Keratinocyte (primary cell): ENCODE measurements at regions not wholly inside any gene's neighbourhood (a gene's known extent, or its start where the extent isn't known, plus 50 kb on each side); places are given as distances from the start of the nearest gene placed in this dataset.

Source experiments
- DNase-seq: peaks from one replicate; pipeline ENCODE4 v3.0.0-alpha.2; 2011; ENCODE audit warnings: low read depth, missing footprints, low spot score
- FAIRE-seq: peaks from 2 replicates; lab custom pipeline; 2011; peaks lifted over from hg19 to GRCh38; lab: Jason Lieb, UNC
- H2AFZ ChIP-seq: 2 replicates; pipeline ENCODE4 v1.6.0; 2012; ENCODE audit warnings: low read length, control low read depth, inconsistent platforms; ENCODE audit not compliant: control insufficient read depth
- H3K27ac ChIP-seq: 2 replicates; pipeline ENCODE4 v1.5.1; 2011; ENCODE audit warnings: low read length; ENCODE audit not compliant: control insufficient read depth, insufficient read depth
- H3K27me3 ChIP-seq: 3 replicates; pipeline ENCODE4 v1.6.0; 2011; ENCODE audit warnings: low read length; ENCODE audit not compliant: control insufficient read depth, insufficient read depth; ENCODE audit errors: extremely low read depth
- H3K36me3 ChIP-seq, 2 experiments: 2 replicates in 1 of 2; 3 replicates in 1 of 2; pipeline ENCODE4 v1.5.1; 2011; ENCODE audit warnings: low read length in 2 of 2, mild to moderate bottlenecking in 1 of 2; ENCODE audit not compliant: control insufficient read depth in 2 of 2, insufficient read depth in 2 of 2; ENCODE audit errors: extremely low read depth in 1 of 2
- H3K4me1 ChIP-seq: 3 replicates; pipeline ENCODE4 v1.5.1; 2011; ENCODE audit warnings: low read length; ENCODE audit not compliant: control insufficient read depth, insufficient read depth; ENCODE audit errors: extremely low read depth
- H3K4me2 ChIP-seq: 3 replicates; pipeline ENCODE4 v1.6.0; 2011; ENCODE audit warnings: low read depth, low read length; ENCODE audit not compliant: control insufficient read depth, insufficient read depth; ENCODE audit errors: extremely low read depth
- H3K4me3 ChIP-seq, 3 experiments: fragments of 200-600 bp in 1 of 3; sonication (generic) in 1 of 3; 2 replicates in 2 of 3; 3 replicates in 1 of 3; pipeline ENCODE4 v1.5.1; 2011 to 2016; ENCODE audit warnings: low read length in 3 of 3, mild to moderate bottlenecking in 3 of 3, control low read depth in 2 of 3, inconsistent platforms in 1 of 3, low read depth in 1 of 3, mixed read lengths in 1 of 3, mixed run types in 1 of 3, moderate library complexity in 1 of 3; ENCODE audit not compliant: control insufficient read depth in 2 of 3, insufficient read depth in 2 of 3; ENCODE audit errors: extremely low read depth in 1 of 3
- H3K79me2 ChIP-seq: 2 replicates; pipeline ENCODE4 v1.6.0; 2012; ENCODE audit warnings: low read length; ENCODE audit not compliant: control insufficient read depth, insufficient read depth
- H3K9ac ChIP-seq: 3 replicates; pipeline ENCODE4 v1.6.0; 2011; ENCODE audit warnings: low read length; ENCODE audit not compliant: control insufficient read depth, insufficient read depth; ENCODE audit errors: extremely low read depth
- H3K9me1 ChIP-seq: 3 replicates; pipeline ENCODE4 v1.6.0; 2011; ENCODE audit warnings: low read length; ENCODE audit not compliant: control insufficient read depth, insufficient read depth; ENCODE audit errors: extremely low read depth
- H3K9me3 ChIP-seq: 2 replicates; pipeline ENCODE4 v1.5.1; 2012; ENCODE audit warnings: low read depth, low read length; ENCODE audit not compliant: control insufficient read depth
- H4K20me1 ChIP-seq: 3 replicates; pipeline ENCODE4 v1.6.0; 2011; ENCODE audit warnings: low read length; ENCODE audit not compliant: control insufficient read depth, insufficient read depth; ENCODE audit errors: extremely low read depth
- EZH2 ChIP-seq: IDR thresholded peaks from one replicate; pipeline ENCODE4 v1.6.1; 2012; ENCODE audit warnings: inconsistent platforms, mild to moderate bottlenecking, low read length, moderate library complexity
- dilution Hi-C: fragments of 300-500 bp; cut with MboI; formaldehyde crosslinking; loops from one replicate; pipeline ENCODE4 v1.7.0; 2020; ENCODE audit warnings: low sequenced_read_pairs; ENCODE audit not compliant: extremely low pct_ligation_motif_present
- TF ChIP-seq, protein P1 (sequence below), 3 experiments: IDR thresholded peaks in 1 of 3; conservative IDR thresholded peaks in 1 of 3; optimal IDR thresholded peaks in 1 of 3; 2 replicates in 2 of 3; 3 replicates in 1 of 3; pipeline versions ENCODE3 to v1.5.1; 2011; ENCODE audit warnings: low read length in 3 of 3, mild to moderate bottlenecking in 3 of 3, moderate library complexity in 2 of 3, control low read depth in 1 of 3, inconsistent platforms in 1 of 3; ENCODE audit not compliant: insufficient read depth in 2 of 3; ENCODE audit errors: extremely low read depth in 1 of 3

DNA sequence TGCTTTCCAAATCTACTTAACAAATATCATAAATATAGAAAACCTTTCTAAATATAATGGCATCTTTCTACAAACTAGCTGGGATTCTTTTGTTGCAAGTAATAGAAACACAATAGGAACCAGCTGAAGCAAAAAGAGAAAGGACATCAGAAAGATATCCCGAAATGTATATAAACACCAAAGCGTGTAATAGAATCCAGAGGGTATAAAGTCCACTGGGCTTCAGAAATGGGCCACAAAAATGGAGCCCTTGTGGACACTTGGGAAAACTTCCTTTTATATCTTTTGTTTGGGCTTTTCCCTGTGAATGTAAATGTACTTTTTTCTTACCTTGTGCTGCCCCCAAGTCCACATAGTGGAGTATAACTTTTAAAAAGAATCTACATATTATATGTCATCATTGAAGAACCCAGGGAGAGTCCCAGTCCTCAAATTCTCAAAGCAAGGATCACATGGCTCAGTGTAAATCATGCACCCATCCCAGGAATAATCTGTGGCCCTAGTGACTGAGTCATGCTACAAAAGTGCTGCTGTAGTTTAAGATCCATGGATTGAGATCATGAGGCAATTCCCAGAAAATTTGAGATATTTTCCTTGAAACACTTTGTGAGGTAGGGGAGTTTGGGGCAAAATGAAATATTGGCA, 457.0 kb downstream of the EPM2A start:
- dilution Hi-C loops = no loop called here
- no peaks in the 10 kb centered on the region for H3K79me2 ChIP-seq

DNA sequence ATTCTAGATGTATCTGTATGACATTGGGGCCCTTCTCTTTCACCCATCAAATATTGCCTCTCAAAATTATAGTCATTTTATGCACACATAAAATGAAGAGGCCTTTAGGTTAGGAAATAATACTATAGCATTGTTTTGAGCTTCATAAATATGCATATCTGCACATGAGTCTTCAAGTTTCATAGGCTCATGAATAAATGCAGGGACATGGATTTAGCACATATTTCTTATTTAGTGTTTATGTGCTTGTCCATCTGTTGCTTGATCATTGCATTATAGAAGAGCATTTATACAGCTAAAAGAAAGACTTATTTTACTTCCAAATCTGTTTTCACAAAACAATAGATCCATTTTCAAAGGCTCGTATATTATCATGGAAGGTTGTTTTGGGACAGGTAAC, 455.8 kb downstream of the EPM2A start:
- no peaks in the 10 kb centered on the region for H3K36me3 ChIP-seq
- dilution Hi-C loops = no loop called here
- no peaks in the 10 kb centered on the region for H3K9me3 ChIP-seq
- H2AFZ ChIP-seq = no peak overlapping the region
- no peaks in the 10 kb centered on the region for H3K79me2 ChIP-seq
- H3K9me1 ChIP-seq = no peaks in the 10 kb centered on the region
- H4K20me1 ChIP-seq = no peaks in the 10 kb centered on the region
- no peaks in the 10 kb centered on the region for H3K4me1 ChIP-seq
- no peak overlapping the region for H3K4me3 ChIP-seq
- no peak overlapping the region for H3K27ac ChIP-seq
- no peak for TF ChIP-seq EZH2
- TF ChIP-seq, protein P1, sequence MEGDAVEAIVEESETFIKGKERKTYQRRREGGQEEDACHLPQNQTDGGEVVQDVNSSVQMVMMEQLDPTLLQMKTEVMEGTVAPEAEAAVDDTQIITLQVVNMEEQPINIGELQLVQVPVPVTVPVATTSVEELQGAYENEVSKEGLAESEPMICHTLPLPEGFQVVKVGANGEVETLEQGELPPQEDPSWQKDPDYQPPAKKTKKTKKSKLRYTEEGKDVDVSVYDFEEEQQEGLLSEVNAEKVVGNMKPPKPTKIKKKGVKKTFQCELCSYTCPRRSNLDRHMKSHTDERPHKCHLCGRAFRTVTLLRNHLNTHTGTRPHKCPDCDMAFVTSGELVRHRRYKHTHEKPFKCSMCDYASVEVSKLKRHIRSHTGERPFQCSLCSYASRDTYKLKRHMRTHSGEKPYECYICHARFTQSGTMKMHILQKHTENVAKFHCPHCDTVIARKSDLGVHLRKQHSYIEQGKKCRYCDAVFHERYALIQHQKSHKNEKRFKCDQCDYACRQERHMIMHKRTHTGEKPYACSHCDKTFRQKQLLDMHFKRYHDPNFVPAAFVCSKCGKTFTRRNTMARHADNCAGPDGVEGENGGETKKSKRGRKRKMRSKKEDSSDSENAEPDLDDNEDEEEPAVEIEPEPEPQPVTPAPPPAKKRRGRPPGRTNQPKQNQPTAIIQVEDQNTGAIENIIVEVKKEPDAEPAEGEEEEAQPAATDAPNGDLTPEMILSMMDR (optimal IDR thresholded peaks at IDR 0.05 in 1 of 3, IDR thresholded peaks at IDR 0.05 in 1 of 3, conservative IDR thresholded peaks at IDR 0.05 in 1 of 3; ENCODE audit: extremely low read depth in 1 of 3, insufficient read depth in 2 of 3, low read length in 3 of 3) = no peak
- no peak overlapping the region for H3K4me2 ChIP-seq
- FAIRE-seq (no peak), DNase-seq (no peak)
- H3K27me3 ChIP-seq = no peaks in the 10 kb centered on the region
- H3K9ac ChIP-seq = no peak overlapping the region

More for the DNA sequence above, 457.0 kb downstream of the EPM2A start:
- H3K4me1 ChIP-seq = no peaks in the 10 kb centered on the region
- no peak overlapping the region for H3K4me3 ChIP-seq
- H3K27me3 ChIP-seq = no peaks in the 10 kb centered on the region
- no peaks in the 10 kb centered on the region for H3K36me3 ChIP-seq
- no peak for FAIRE-seq
- no peak for DNase-seq
- no peak overlapping the region for H3K4me2 ChIP-seq
- no peak overlapping the region for H2AFZ ChIP-seq
- no peaks in the 10 kb centered on the region for H3K9me3 ChIP-seq
- no peak overlapping the region for H3K9ac ChIP-seq
- H3K27ac ChIP-seq = no peak overlapping the region
- no peaks in the 10 kb centered on the region for H4K20me1 ChIP-seq
- TF ChIP-seq EZH2 = no peak
- TF ChIP-seq, protein P1 (optimal IDR thresholded peaks at IDR 0.05 in 1 of 3, IDR thresholded peaks at IDR 0.05 in 1 of 3, conservative IDR thresholded peaks at IDR 0.05 in 1 of 3; ENCODE audit: extremely low read depth in 1 of 3, insufficient read depth in 2 of 3, low read length in 3 of 3) = no peak
- no peaks in the 10 kb centered on the region for H3K9me1 ChIP-seq
